ENCODE measurements at regions not wholly inside any gene's neighbourhood (a gene's known extent, or its start where the extent isn't known, plus 50 kb on each side); places are given as distances from the start of the nearest gene placed in this dataset.

- Mint-ChIP-seq H3K27me3 (ENCODE audit: low read depth) (no peaks in the 10 kb centered on the region), H3K4me3 (no peak overlapping the region), H3K4me1 (no peaks in the 10 kb centered on the region), H3K27ac (ENCODE audit: unreplicated experiment) (no peak overlapping the region), H3K36me3 (ENCODE audit: low read depth) (no peaks in the 10 kb centered on the region), H3K9me3 (no peaks in the 10 kb centered on the region)
- no peak for TF ChIP-seq CTCF (conservative IDR thresholded peaks at IDR 0.05)
- no peak for DNase-seq (ENCODE audit: low read depth, low spot score)
Observed at GRCh38 chrX:147736045-147736444, 175.7 kb upstream of the FMR1 start.

GRCh38 chrX:147737690-147738089 is 174.0 kb upstream of the FMR1 start:
- Mint-ChIP-seq H3K9me3 (no peaks in the 10 kb centered on the region), H3K36me3 (ENCODE audit: low read depth) (no peaks in the 10 kb centered on the region), H3K4me1 (no peaks in the 10 kb centered on the region), H3K27me3 (ENCODE audit: low read depth) (no peaks in the 10 kb centered on the region), H3K4me3 (no peak overlapping the region), H3K27ac (ENCODE audit: unreplicated experiment) (no peak overlapping the region)
- no peak for DNase-seq (ENCODE audit: low read depth, low spot score)
- no peak for TF ChIP-seq CTCF (conservative IDR thresholded peaks at IDR 0.05)

GRCh38 chrX:147738265-147738664 is 173.5 kb upstream of the FMR1 start:
- TF ChIP-seq CTCF (conservative IDR thresholded peaks at IDR 0.05), result no peak
- Mint-ChIP-seq H3K27ac (ENCODE audit: unreplicated experiment) (no peak overlapping the region), H3K9me3 (no peaks in the 10 kb centered on the region)

GRCh38 chrX:147739196-147739595 is 172.5 kb upstream of the FMR1 start:
- no peak overlapping the region for H3K27ac Mint-ChIP-seq (ENCODE audit: unreplicated experiment)
- no peaks in the 10 kb centered on the region for H3K27me3 Mint-ChIP-seq (ENCODE audit: low read depth)
- H3K4me3 Mint-ChIP-seq, result no peak overlapping the region
- no peaks in the 10 kb centered on the region for H3K4me1 Mint-ChIP-seq
- no peak for TF ChIP-seq CTCF (conservative IDR thresholded peaks at IDR 0.05)
- H3K36me3 Mint-ChIP-seq (ENCODE audit: low read depth), result no peaks in the 10 kb centered on the region
- H3K9me3 Mint-ChIP-seq, result no peaks in the 10 kb centered on the region
- DNase-seq (ENCODE audit: low read depth, low spot score), result no peak

More at GRCh38 chrX:147738265-147738664, 173.5 kb upstream of the FMR1 start:
- no peak for DNase-seq (ENCODE audit: low read depth, low spot score)
- no peaks in the 10 kb centered on the region for H3K36me3 Mint-ChIP-seq (ENCODE audit: low read depth)
- H3K27me3 Mint-ChIP-seq (ENCODE audit: low read depth), result no peaks in the 10 kb centered on the region
- H3K4me3 Mint-ChIP-seq, result no peak overlapping the region
- no peaks in the 10 kb centered on the region for H3K4me1 Mint-ChIP-seq

- no peak for DNase-seq (ENCODE audit: low read depth, low spot score)
- no peak for TF ChIP-seq CTCF (conservative IDR thresholded peaks at IDR 0.05)
- Mint-ChIP-seq H3K36me3 (ENCODE audit: low read depth) (no peaks in the 10 kb centered on the region), H3K9me3 (peaks cover 8% of the 10 kb centered on the region), H3K27me3 (ENCODE audit: low read depth) (peaks cover 3% of the 10 kb centered on the region), H3K4me3 (no peak overlapping the region), H3K27ac (ENCODE audit: unreplicated experiment) (no peak overlapping the region), H3K4me1 (no peaks in the 10 kb centered on the region)
Observed at GRCh38 chrX:147741776-147742175, 169.9 kb upstream of the FMR1 start.

- no peaks in the 10 kb centered on the region for H3K4me1 Mint-ChIP-seq
- no peak for TF ChIP-seq CTCF (conservative IDR thresholded peaks at IDR 0.05)
- no peak overlapping the region for H3K4me3 Mint-ChIP-seq
- peaks cover 16% of the 10 kb centered on the region for H3K9me3 Mint-ChIP-seq
- no peaks in the 10 kb centered on the region for H3K36me3 Mint-ChIP-seq (ENCODE audit: low read depth)
- H3K27ac Mint-ChIP-seq (ENCODE audit: unreplicated experiment), result no peak overlapping the region
- H3K27me3 Mint-ChIP-seq (ENCODE audit: low read depth), result peaks cover 19% of the 10 kb centered on the region
- DNase-seq (ENCODE audit: low read depth, low spot score), result no peak
Observed at GRCh38 chrX:147749308-147749707, 162.4 kb upstream of the FMR1 start.

All from neural crest cell (in vitro differentiated cells).